GM18520 (cell line): ENCODE measurements at regions not wholly inside any gene's neighbourhood (a gene's known extent, or its start where the extent isn't known, plus 50 kb on each side); places are given as distances from the start of the nearest gene placed in this dataset.

Source experiments
- ATAC-seq: cut with Tn5 transposase; IDR thresholded peaks from one replicate; pipeline ENCODE4 v1.9.1; 2021; ENCODE audit not compliant: unreplicated experiment

GRCh38 chr18:55861266-55861665, 273.3 kb upstream of the TCF4 start:
- no peak for ATAC-seq

GRCh38 chr18:55858661-55859515, 270.9 kb upstream of the TCF4 start:
- no peak for ATAC-seq

GRCh38 chr18:55857956-55858355, 270.0 kb upstream of the TCF4 start:
- no peak for ATAC-seq

- ATAC-seq, result no peak
Observed at GRCh38 chr18:55857409-55857808, 269.4 kb upstream of the TCF4 start.

GRCh38 chr18:55856679-55857078, 268.7 kb upstream of the TCF4 start:
- no peak for ATAC-seq

GRCh38 chr18:55856229-55856628, 268.2 kb upstream of the TCF4 start:
- no peak for ATAC-seq

- ATAC-seq, result no peak
Observed at GRCh38 chr18:55853268-55853667, 265.3 kb upstream of the TCF4 start.

- ATAC-seq, result no peak
Observed at GRCh38 chr18:55850904-55851303, 262.9 kb upstream of the TCF4 start.

GRCh38 chr18:55849391-55849790, 261.4 kb upstream of the TCF4 start:
- no peak for ATAC-seq

GRCh38 chr18:55847960-55848359, 260.0 kb upstream of the TCF4 start:
- ATAC-seq, result no peak

GRCh38 chr18:55845221-55845620, 257.2 kb upstream of the TCF4 start:
- ATAC-seq, result no peak

- ATAC-seq, result no peak
Observed at GRCh38 chr18:55844382-55844781, 256.4 kb upstream of the TCF4 start.

- no peak for ATAC-seq
Observed at GRCh38 chr18:55841314-55841713, 253.3 kb upstream of the TCF4 start.

GRCh38 chr18:55840601-55841170, 252.7 kb upstream of the TCF4 start:
- no peak for ATAC-seq

- ATAC-seq, result no peak
Observed at GRCh38 chr18:55839343-55839742, 251.4 kb upstream of the TCF4 start.

GRCh38 chr18:55838841-55839240, 250.8 kb upstream of the TCF4 start:
- ATAC-seq, result no peak

- ATAC-seq, result no peak
Observed at GRCh38 chr18:55838319-55838718, 250.3 kb upstream of the TCF4 start.

- no peak for ATAC-seq
Observed at GRCh38 chr18:55833543-55833942, 245.6 kb upstream of the TCF4 start.

GRCh38 chr18:55830544-55830943, 242.6 kb upstream of the TCF4 start:
- no peak for ATAC-seq

- ATAC-seq, result no peak
Observed at GRCh38 chr18:55821219-55821618, 233.2 kb upstream of the TCF4 start.

- no peak for ATAC-seq
Observed at GRCh38 chr18:55819448-55819847, 231.5 kb upstream of the TCF4 start.

GRCh38 chr18:55818284-55818683, 230.3 kb upstream of the TCF4 start:
- ATAC-seq, result no peak

GRCh38 chr18:55811925-55812324, 223.9 kb upstream of the TCF4 start:
- ATAC-seq, result no peak
